GM08714 (cell line): ENCODE measurements at regions not wholly inside any gene's neighbourhood (a gene's known extent, or its start where the extent isn't known, plus 50 kb on each side); places are given as distances from the start of the nearest gene placed in this dataset.

Experiments used
- H3K4me3 ChIP-seq: fragments of 200-500 bp; sonication (Bioruptor generic); 2 replicates; pipeline ENCODE4 v1.5.1; 2014; ENCODE audit warnings: mild to moderate bottlenecking, low read length, inconsistent platforms
- ZNF274 ChIP-seq: IDR thresholded peaks from 2 replicates; pipeline ENCODE4 v1.6.1; 2012; ENCODE audit warnings: mild to moderate bottlenecking, low read depth, low read length

- no peak overlapping the region for H3K4me3 ChIP-seq
- TF ChIP-seq ZNF274: no peak
These were observed 410.1 kb downstream of the DMRT2 start for GRCh38 chr9:1460143-1460769.

- no peak overlapping the region for H3K4me3 ChIP-seq
- TF ChIP-seq ZNF274: no peak
These were observed 411.7 kb downstream of the DMRT2 start for GRCh38 chr9:1461812-1462211.

GRCh38 chr9:1462626-1463308 lies 412.6 kb downstream of the DMRT2 start:
- no peak overlapping the region for H3K4me3 ChIP-seq
- no peak for TF ChIP-seq ZNF274

- no peak for TF ChIP-seq ZNF274
These were observed 419.8 kb downstream of the DMRT2 start for GRCh38 chr9:1469996-1470395.

GRCh38 chr9:1473956-1474634 lies 423.9 kb downstream of the DMRT2 start:
- H3K4me3 ChIP-seq: no peak overlapping the region
- no peak for TF ChIP-seq ZNF274

More at GRCh38 chr9:1469996-1470395, 419.8 kb downstream of the DMRT2 start:
- no peak overlapping the region for H3K4me3 ChIP-seq

GRCh38 chr9:1474671-1475070 lies 424.5 kb downstream of the DMRT2 start:
- H3K4me3 ChIP-seq: no peak overlapping the region
- no peak for TF ChIP-seq ZNF274

GRCh38 chr9:1490341-1491232 lies 440.4 kb downstream of the DMRT2 start:
- no peak overlapping the region for H3K4me3 ChIP-seq
- TF ChIP-seq ZNF274: no peak

GRCh38 chr9:1492156-1492555 lies 442.0 kb downstream of the DMRT2 start:
- TF ChIP-seq ZNF274: no peak

GRCh38 chr9:1495282-1496030 lies 445.3 kb downstream of the DMRT2 start:
- no peak overlapping the region for H3K4me3 ChIP-seq
- TF ChIP-seq ZNF274: no peak

More at GRCh38 chr9:1492156-1492555, 442.0 kb downstream of the DMRT2 start:
- no peak overlapping the region for H3K4me3 ChIP-seq

- no peak overlapping the region for H3K4me3 ChIP-seq
- no peak for TF ChIP-seq ZNF274
These were observed 455.3 kb downstream of the DMRT2 start for GRCh38 chr9:1505489-1505888.

- TF ChIP-seq ZNF274: no peak
- H3K4me3 ChIP-seq: no peak overlapping the region
These were observed 460.6 kb downstream of the DMRT2 start for GRCh38 chr9:1510712-1511111.

- no peak for TF ChIP-seq ZNF274
- H3K4me3 ChIP-seq: no peak overlapping the region
These were observed 462.9 kb downstream of the DMRT2 start for GRCh38 chr9:1513105-1513504.

- TF ChIP-seq ZNF274: no peak
- H3K4me3 ChIP-seq: no peak overlapping the region
These were observed 464.1 kb downstream of the DMRT2 start for GRCh38 chr9:1514250-1514649.
